ENCODE measurements at regions not wholly inside any gene's neighbourhood (a gene's known extent, or its start where the extent isn't known, plus 50 kb on each side); places are given as distances from the start of the nearest gene placed in this dataset.

GRCh38 chr16:86408685-86409084, 101.6 kb upstream of the FOXF1 start:
- in situ Hi-C loops (cut with MboI; ENCODE audit: low pct_unique_long_range_greater_than_20kb, low sequenced_read_pairs, unreplicated experiment): no loop called here
- no peak for DNase-seq (ENCODE audit: low spot score)
- no peak for TF ChIP-seq CTCF (IDR thresholded peaks at IDR 0.05; ENCODE audit: extremely low read depth, insufficient read depth, missing control alignments)

- in situ Hi-C loops (cut with MboI; ENCODE audit: low pct_unique_long_range_greater_than_20kb, low sequenced_read_pairs, unreplicated experiment): no loop called here
- DNase-seq (ENCODE audit: low spot score): no peak
- TF ChIP-seq CTCF (IDR thresholded peaks at IDR 0.05; ENCODE audit: extremely low read depth, insufficient read depth, missing control alignments): no peak
Measured at GRCh38 chr16:86410081-86410480, 100.2 kb upstream of the FOXF1 start.

GRCh38 chr16:86410529-86410928, 99.8 kb upstream of the FOXF1 start:
- no peak for DNase-seq (ENCODE audit: low spot score)
- TF ChIP-seq CTCF (IDR thresholded peaks at IDR 0.05; ENCODE audit: extremely low read depth, insufficient read depth, missing control alignments): no peak
- in situ Hi-C loops (cut with MboI; ENCODE audit: low pct_unique_long_range_greater_than_20kb, low sequenced_read_pairs, unreplicated experiment): no loop called here

GRCh38 chr16:86411897-86412296, 98.4 kb upstream of the FOXF1 start:
- in situ Hi-C loops (cut with MboI; ENCODE audit: low pct_unique_long_range_greater_than_20kb, low sequenced_read_pairs, unreplicated experiment): no loop called here
- DNase-seq (ENCODE audit: low spot score): no peak
- TF ChIP-seq CTCF (IDR thresholded peaks at IDR 0.05; ENCODE audit: extremely low read depth, insufficient read depth, missing control alignments): no peak

- TF ChIP-seq CTCF (IDR thresholded peaks at IDR 0.05; ENCODE audit: extremely low read depth, insufficient read depth, missing control alignments): no peak
- DNase-seq (ENCODE audit: low spot score): no peak
- in situ Hi-C loops (cut with MboI; ENCODE audit: low pct_unique_long_range_greater_than_20kb, low sequenced_read_pairs, unreplicated experiment): no loop called here
Measured at GRCh38 chr16:86414991-86415740, 95.2 kb upstream of the FOXF1 start.

- no peak for DNase-seq (ENCODE audit: low spot score)
- in situ Hi-C loops (cut with MboI; ENCODE audit: low pct_unique_long_range_greater_than_20kb, low sequenced_read_pairs, unreplicated experiment): no loop called here
- TF ChIP-seq CTCF (IDR thresholded peaks at IDR 0.05; ENCODE audit: extremely low read depth, insufficient read depth, missing control alignments): no peak
Measured at GRCh38 chr16:86418981-86419380, 91.3 kb upstream of the FOXF1 start.

Data from GM13977 (cell line).